ENCODE measurements at regions not wholly inside any gene's neighbourhood (a gene's known extent, or its start where the extent isn't known, plus 50 kb on each side); places are given as distances from the start of the nearest gene placed in this dataset.

- Histone ChIP-seq H3K36me3 (replicated peaks; ENCODE audit: low read depth, low read length) (no peaks in the 10 kb centered on the region), H3K4me1 (ENCODE audit: low read length) (peaks cover 12% of the 10 kb centered on the region), H3K79me2 (ENCODE audit: low read length) (no peaks in the 10 kb centered on the region), H3K9me3 (ENCODE audit: insufficient read depth, low read length) (no peaks in the 10 kb centered on the region), H3K4me2 (ENCODE audit: low read length) (peak overlapping the region; percentile 4; the same call in 1 of the 2 replicates), H3K27me3 (ENCODE audit: low read depth, low read length) (no peaks in the 10 kb centered on the region), H3K9ac (ENCODE audit: low read length) (no peak overlapping the region), H3K4me3 (ENCODE audit: low read length) (no peak overlapping the region), H3K27ac (ENCODE audit: low read length) (no peak overlapping the region), H4K20me1 (ENCODE audit: insufficient read depth, low read length) (no peaks in the 10 kb centered on the region), H2AFZ (ENCODE audit: low read depth, low read length) (no peak overlapping the region)
- TF ChIP-seq EZH2phosphoT487 (IDR thresholded peaks at IDR 0.05; ENCODE audit: low read depth) = no peak
- TF ChIP-seq, protein P1, sequence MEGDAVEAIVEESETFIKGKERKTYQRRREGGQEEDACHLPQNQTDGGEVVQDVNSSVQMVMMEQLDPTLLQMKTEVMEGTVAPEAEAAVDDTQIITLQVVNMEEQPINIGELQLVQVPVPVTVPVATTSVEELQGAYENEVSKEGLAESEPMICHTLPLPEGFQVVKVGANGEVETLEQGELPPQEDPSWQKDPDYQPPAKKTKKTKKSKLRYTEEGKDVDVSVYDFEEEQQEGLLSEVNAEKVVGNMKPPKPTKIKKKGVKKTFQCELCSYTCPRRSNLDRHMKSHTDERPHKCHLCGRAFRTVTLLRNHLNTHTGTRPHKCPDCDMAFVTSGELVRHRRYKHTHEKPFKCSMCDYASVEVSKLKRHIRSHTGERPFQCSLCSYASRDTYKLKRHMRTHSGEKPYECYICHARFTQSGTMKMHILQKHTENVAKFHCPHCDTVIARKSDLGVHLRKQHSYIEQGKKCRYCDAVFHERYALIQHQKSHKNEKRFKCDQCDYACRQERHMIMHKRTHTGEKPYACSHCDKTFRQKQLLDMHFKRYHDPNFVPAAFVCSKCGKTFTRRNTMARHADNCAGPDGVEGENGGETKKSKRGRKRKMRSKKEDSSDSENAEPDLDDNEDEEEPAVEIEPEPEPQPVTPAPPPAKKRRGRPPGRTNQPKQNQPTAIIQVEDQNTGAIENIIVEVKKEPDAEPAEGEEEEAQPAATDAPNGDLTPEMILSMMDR (IDR thresholded peaks at IDR 0.05; ENCODE audit: low read depth, low read length) = no peak
Measured at GRCh38 chrY:15535784-15536511, 1011.6 kb downstream of the NLGN4Y start.

- Histone ChIP-seq H3K4me1 (ENCODE audit: low read length) (peaks cover 7% of the 10 kb centered on the region), H4K20me1 (ENCODE audit: insufficient read depth, low read length) (no peaks in the 10 kb centered on the region), H3K79me2 (ENCODE audit: low read length) (no peaks in the 10 kb centered on the region), H3K9me3 (ENCODE audit: insufficient read depth, low read length) (no peaks in the 10 kb centered on the region), H3K9ac (ENCODE audit: low read length) (no peak overlapping the region), H3K4me2 (ENCODE audit: low read length) (no peak overlapping the region), H2AFZ (ENCODE audit: low read depth, low read length) (no peak overlapping the region), H3K4me3 (ENCODE audit: low read length) (no peak overlapping the region), H3K27ac (ENCODE audit: low read length) (no peak overlapping the region), H3K36me3 (replicated peaks; ENCODE audit: low read depth, low read length) (no peaks in the 10 kb centered on the region), H3K27me3 (ENCODE audit: low read depth, low read length) (no peaks in the 10 kb centered on the region)
- TF ChIP-seq, protein P1 (IDR thresholded peaks at IDR 0.05; ENCODE audit: low read depth, low read length) = no peak
- TF ChIP-seq EZH2phosphoT487 (IDR thresholded peaks at IDR 0.05; ENCODE audit: low read depth) = no peak
Measured at GRCh38 chrY:15540516-15540915, 1016.2 kb downstream of the NLGN4Y start.

DNA sequence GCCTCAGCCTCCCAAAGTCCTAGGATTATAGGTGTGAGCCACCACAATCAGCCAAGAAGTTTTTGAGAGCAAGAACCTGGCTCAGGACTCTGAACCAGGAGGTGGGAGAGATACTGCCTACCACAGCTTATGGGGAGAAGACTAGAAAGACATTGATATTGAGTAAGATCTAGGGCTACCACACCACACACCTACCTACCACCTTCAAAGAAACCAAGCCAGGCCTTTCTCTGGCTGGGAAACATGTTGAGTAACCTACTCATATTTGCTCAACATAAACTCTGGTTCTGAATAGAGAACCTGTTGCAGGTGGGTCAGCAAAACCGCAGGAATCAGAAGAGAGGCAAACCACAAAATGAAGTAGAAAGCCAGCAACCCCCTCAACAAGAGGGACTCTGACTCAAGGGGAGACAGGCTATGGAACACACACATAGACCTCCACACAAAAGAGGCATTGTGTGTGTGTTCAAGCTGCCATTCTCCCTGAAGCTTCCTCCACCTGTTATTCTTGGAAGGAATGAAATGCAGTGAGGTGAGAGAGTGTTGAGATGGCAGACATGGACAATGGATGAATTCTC, 1021.9 kb downstream of the NLGN4Y start:
- Histone ChIP-seq H3K9ac (ENCODE audit: low read length) (no peak overlapping the region), H3K79me2 (ENCODE audit: low read length) (no peaks in the 10 kb centered on the region), H3K27me3 (ENCODE audit: low read depth, low read length) (no peaks in the 10 kb centered on the region), H3K4me3 (ENCODE audit: low read length) (no peak overlapping the region), H3K9me3 (ENCODE audit: insufficient read depth, low read length) (no peaks in the 10 kb centered on the region), H4K20me1 (ENCODE audit: insufficient read depth, low read length) (no peaks in the 10 kb centered on the region), H3K36me3 (replicated peaks; ENCODE audit: low read depth, low read length) (no peaks in the 10 kb centered on the region), H2AFZ (ENCODE audit: low read depth, low read length) (no peak overlapping the region), H3K4me2 (ENCODE audit: low read length) (no peak overlapping the region), H3K27ac (ENCODE audit: low read length) (no peak overlapping the region), H3K4me1 (ENCODE audit: low read length) (no peaks in the 10 kb centered on the region)
- TF ChIP-seq, protein P1 (IDR thresholded peaks at IDR 0.05; ENCODE audit: low read depth, low read length) = no peak
- TF ChIP-seq EZH2phosphoT487 (IDR thresholded peaks at IDR 0.05; ENCODE audit: low read depth) = no peak

DNA sequence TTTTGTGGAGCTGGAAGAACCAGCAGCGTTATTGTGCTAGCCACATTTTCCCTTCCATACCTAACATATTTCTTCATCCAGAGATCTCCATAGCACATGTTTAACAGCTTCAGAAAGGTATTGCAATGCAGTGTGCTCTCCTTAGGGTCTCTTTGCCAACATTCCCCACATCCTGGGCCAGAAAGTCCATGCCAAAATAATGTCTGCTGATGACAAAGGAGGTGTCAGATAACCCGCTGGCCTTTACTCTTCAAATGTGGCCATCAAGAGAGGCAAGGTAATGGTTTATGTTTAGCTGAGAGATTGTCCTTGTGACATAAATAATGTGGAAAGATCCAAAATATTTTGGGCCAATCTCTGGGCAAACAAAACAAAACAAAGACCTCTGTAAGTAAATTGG, 1027.7 kb downstream of the NLGN4Y start:
- no peak overlapping the region for H2AFZ ChIP-seq (ENCODE audit: low read depth, low read length)
- H3K9ac ChIP-seq (ENCODE audit: low read length) = no peak overlapping the region
- no peaks in the 10 kb centered on the region for H3K36me3 ChIP-seq (replicated peaks; ENCODE audit: low read depth, low read length)
- no peaks in the 10 kb centered on the region for H3K9me3 ChIP-seq (ENCODE audit: insufficient read depth, low read length)
- H3K27me3 ChIP-seq (ENCODE audit: low read depth, low read length) = no peaks in the 10 kb centered on the region
- no peak overlapping the region for H3K27ac ChIP-seq (ENCODE audit: low read length)
- no peak overlapping the region for H3K4me2 ChIP-seq (ENCODE audit: low read length)
- H4K20me1 ChIP-seq (ENCODE audit: insufficient read depth, low read length) = no peaks in the 10 kb centered on the region
- TF ChIP-seq, protein P1 (IDR thresholded peaks at IDR 0.05; ENCODE audit: low read depth, low read length) = no peak
- TF ChIP-seq EZH2phosphoT487 (IDR thresholded peaks at IDR 0.05; ENCODE audit: low read depth) = no peak
- H3K4me3 ChIP-seq (ENCODE audit: low read length) = no peak overlapping the region
- no peaks in the 10 kb centered on the region for H3K4me1 ChIP-seq (ENCODE audit: low read length)
- no peaks in the 10 kb centered on the region for H3K79me2 ChIP-seq (ENCODE audit: low read length)
